ENCODE measurements at regions not wholly inside any gene's neighbourhood (a gene's known extent, or its start where the extent isn't known, plus 50 kb on each side); places are given as distances from the start of the nearest gene placed in this dataset.

- intact Hi-C loops (cut with DNase I): no loop called here
- DNase-seq (no peak), ATAC-seq (no peak)
- Histone ChIP-seq H3K27ac (no peak overlapping the region), H3K4me1 (no peaks in the 10 kb centered on the region), H3K27me3 (no peaks in the 10 kb centered on the region), H3K36me3 (no peaks in the 10 kb centered on the region), H3K9me3 (no peaks in the 10 kb centered on the region), H3K4me3 (no peak overlapping the region)
- TF ChIP-seq, protein P1, sequence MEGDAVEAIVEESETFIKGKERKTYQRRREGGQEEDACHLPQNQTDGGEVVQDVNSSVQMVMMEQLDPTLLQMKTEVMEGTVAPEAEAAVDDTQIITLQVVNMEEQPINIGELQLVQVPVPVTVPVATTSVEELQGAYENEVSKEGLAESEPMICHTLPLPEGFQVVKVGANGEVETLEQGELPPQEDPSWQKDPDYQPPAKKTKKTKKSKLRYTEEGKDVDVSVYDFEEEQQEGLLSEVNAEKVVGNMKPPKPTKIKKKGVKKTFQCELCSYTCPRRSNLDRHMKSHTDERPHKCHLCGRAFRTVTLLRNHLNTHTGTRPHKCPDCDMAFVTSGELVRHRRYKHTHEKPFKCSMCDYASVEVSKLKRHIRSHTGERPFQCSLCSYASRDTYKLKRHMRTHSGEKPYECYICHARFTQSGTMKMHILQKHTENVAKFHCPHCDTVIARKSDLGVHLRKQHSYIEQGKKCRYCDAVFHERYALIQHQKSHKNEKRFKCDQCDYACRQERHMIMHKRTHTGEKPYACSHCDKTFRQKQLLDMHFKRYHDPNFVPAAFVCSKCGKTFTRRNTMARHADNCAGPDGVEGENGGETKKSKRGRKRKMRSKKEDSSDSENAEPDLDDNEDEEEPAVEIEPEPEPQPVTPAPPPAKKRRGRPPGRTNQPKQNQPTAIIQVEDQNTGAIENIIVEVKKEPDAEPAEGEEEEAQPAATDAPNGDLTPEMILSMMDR (IDR thresholded peaks at IDR 0.05): no peak
Measured at GRCh38 chr13:106700007-106700406, 132.1 kb upstream of the ARGLU1 start.

DNA sequence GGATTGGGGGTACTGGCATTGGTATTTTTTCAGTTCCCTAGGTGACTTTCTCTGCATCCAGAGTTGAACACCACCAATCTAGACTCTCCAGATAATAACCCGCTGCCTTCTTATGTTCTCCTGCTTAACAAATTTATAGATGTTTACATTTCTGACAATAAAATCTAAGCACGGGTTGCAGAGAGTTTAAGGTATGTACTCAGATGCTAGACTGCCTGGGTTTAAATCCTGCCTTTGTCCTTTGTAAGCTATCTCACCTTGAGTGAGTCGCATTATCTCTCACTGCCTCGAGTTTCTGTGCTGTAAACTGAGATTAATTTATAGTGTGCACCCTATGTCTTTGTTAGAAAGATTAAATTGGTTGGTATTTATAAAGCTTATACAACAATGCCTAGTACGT, 131.4 kb upstream of the ARGLU1 start:
- H3K27me3 ChIP-seq: no peaks in the 10 kb centered on the region
- H3K36me3 ChIP-seq: no peaks in the 10 kb centered on the region
- DNase-seq (no peak), ATAC-seq (no peak)
- no peak overlapping the region for H3K27ac ChIP-seq
- no peak overlapping the region for H3K4me3 ChIP-seq
- H3K9me3 ChIP-seq: no peaks in the 10 kb centered on the region
- intact Hi-C loops (cut with DNase I): no loop called here
- H3K4me1 ChIP-seq: no peaks in the 10 kb centered on the region
- TF ChIP-seq, protein P1 (IDR thresholded peaks at IDR 0.05): no peak

DNA sequence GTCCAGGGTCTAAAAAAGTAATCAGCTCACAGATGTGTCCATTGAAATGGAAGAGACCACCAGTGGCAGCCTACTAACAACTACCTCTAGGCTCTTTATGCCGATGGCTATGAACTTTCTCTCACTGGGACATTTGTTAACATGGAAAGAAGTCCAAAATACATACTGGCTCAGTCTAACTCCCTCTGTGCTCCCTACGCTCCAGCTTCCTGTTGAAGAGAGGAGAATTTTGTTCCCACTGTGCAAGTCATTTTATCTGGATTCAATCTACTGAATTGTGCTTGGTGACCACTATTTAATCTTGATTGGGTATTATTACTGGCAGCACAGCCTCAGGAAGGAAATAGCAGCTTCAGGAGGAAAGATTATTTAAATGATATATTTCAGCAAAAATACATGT, 128.8 kb upstream of the ARGLU1 start:
- Histone ChIP-seq H3K27me3 (no peaks in the 10 kb centered on the region), H3K4me3 (no peak overlapping the region), H3K9me3 (no peaks in the 10 kb centered on the region), H3K36me3 (no peaks in the 10 kb centered on the region), H3K4me1 (no peaks in the 10 kb centered on the region), H3K27ac (no peak overlapping the region)
- TF ChIP-seq, protein P1 (IDR thresholded peaks at IDR 0.05): no peak
- no peak for DNase-seq
- intact Hi-C loops (cut with DNase I): no loop called here
- no peak for ATAC-seq

DNA sequence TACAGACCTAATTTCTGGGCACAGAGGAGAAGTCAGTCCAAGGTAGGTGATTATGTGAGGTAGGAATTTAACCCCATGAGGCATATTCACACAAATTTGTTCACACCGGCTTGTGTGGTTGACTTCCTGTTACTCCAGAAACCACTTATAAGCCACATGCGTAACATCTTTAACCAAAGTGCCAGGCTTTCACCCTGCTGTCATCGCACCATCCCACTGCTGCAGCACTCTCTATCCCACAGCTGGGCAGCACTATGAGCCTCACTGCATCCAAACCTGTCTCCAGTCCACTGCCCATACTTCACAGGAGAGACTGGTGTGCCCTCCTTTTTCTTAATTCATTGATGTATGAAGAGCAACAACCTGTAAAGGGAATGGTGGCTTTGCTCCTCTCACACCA, 128.2 kb upstream of the ARGLU1 start:
- Histone ChIP-seq H3K9me3 (no peaks in the 10 kb centered on the region), H3K4me3 (no peak overlapping the region), H3K27ac (no peak overlapping the region), H3K36me3 (no peaks in the 10 kb centered on the region), H3K4me1 (no peaks in the 10 kb centered on the region), H3K27me3 (no peaks in the 10 kb centered on the region)
- ATAC-seq (no peak), DNase-seq (no peak)
- TF ChIP-seq, protein P1 (IDR thresholded peaks at IDR 0.05): no peak
- intact Hi-C loops (cut with DNase I): no loop called here

GRCh38 chr13:106695139-106695538, 127.2 kb upstream of the ARGLU1 start:
- H3K27ac ChIP-seq: no peak overlapping the region
- H3K4me1 ChIP-seq: no peaks in the 10 kb centered on the region
- no peaks in the 10 kb centered on the region for H3K27me3 ChIP-seq
- TF ChIP-seq, protein P1 (IDR thresholded peaks at IDR 0.05): no peak
- ATAC-seq (no peak), DNase-seq (no peak)
- no peak overlapping the region for H3K4me3 ChIP-seq
- intact Hi-C loops (cut with DNase I): no loop called here
- H3K9me3 ChIP-seq: no peaks in the 10 kb centered on the region
- H3K36me3 ChIP-seq: no peaks in the 10 kb centered on the region

Measured in left lung (tissue), 4 donors.